NCI-H2081 (cell line): ENCODE measurements at regions not wholly inside any gene's neighbourhood (a gene's known extent, or its start where the extent isn't known, plus 50 kb on each side); places are given as distances from the start of the nearest gene placed in this dataset.
A peak's percentile ranks its signal among the peaks of the same experiment; 100 is the strongest.
"Not testable (repeated sequence)": the region's sequence is repeated elsewhere in the genome, so short reads cannot be mapped to it uniquely, and the experiment has no call there.

Source experiments
- DNase-seq, 2 experiments: peaks; one replicate each; lab custom pipeline; 2025; lab: John Stamatoyannopoulos, UW

- no peak for DNase-seq
Observed at GRCh38 chr1:196160066-196160795, 448.0 kb downstream of the KCNT2 start.

GRCh38 chr1:196155586-196155985 lies 452.7 kb downstream of the KCNT2 start:
- no peak for DNase-seq

- DNase-seq = no peak
Observed at GRCh38 chr1:196152975-196153374, 455.3 kb downstream of the KCNT2 start.

GRCh38 chr1:196152086-196152485 lies 456.2 kb downstream of the KCNT2 start:
- DNase-seq = no peak

GRCh38 chr1:196148367-196148970 lies 459.8 kb downstream of the KCNT2 start:
- peak; percentile 41 to 52 for DNase-seq

- no peak for DNase-seq
Observed at GRCh38 chr1:196147530-196147929, 460.7 kb downstream of the KCNT2 start.

GRCh38 chr1:196145151-196145550 lies 463.1 kb downstream of the KCNT2 start:
- not testable (repeated sequence) for DNase-seq

GRCh38 chr1:196144588-196144987 lies 463.7 kb downstream of the KCNT2 start:
- no peak for DNase-seq

GRCh38 chr1:196143602-196144342 lies 464.5 kb downstream of the KCNT2 start:
- DNase-seq = no peak

- no peak for DNase-seq
Observed at GRCh38 chr1:196142111-196142640, 466.1 kb downstream of the KCNT2 start.

GRCh38 chr1:196136396-196136795 lies 471.8 kb downstream of the KCNT2 start:
- no peak for DNase-seq

GRCh38 chr1:196131691-196132090 lies 476.5 kb downstream of the KCNT2 start:
- no peak for DNase-seq

GRCh38 chr1:196128835-196129234 lies 479.4 kb downstream of the KCNT2 start:
- no peak for DNase-seq

GRCh38 chr1:196121181-196121580 lies 487.1 kb downstream of the KCNT2 start:
- DNase-seq = peak in 1 of 2 experiments; percentile 5

GRCh38 chr1:196115646-196116045 lies 492.6 kb downstream of the KCNT2 start:
- no peak for DNase-seq

GRCh38 chr1:196114193-196114592 lies 494.0 kb downstream of the KCNT2 start:
- DNase-seq = no peak

GRCh38 chr1:196108990-196109389 lies 499.2 kb downstream of the KCNT2 start:
- not testable (repeated sequence) for DNase-seq

- no peak for DNase-seq
Observed at GRCh38 chr1:196105901-196106300, 502.3 kb downstream of the KCNT2 start.

- no peak for DNase-seq
Observed at GRCh38 chr1:196102826-196103225, 505.4 kb downstream of the KCNT2 start.

- peak in 1 of 2 experiments; percentile 6 for DNase-seq
Observed at GRCh38 chr1:196098000-196098399, 510.2 kb downstream of the KCNT2 start.

- no peak for DNase-seq
Observed at GRCh38 chr1:196094821-196095220, 513.4 kb downstream of the KCNT2 start.

GRCh38 chr1:196091397-196092135 lies 516.7 kb downstream of the KCNT2 start:
- no peak for DNase-seq
